ENCODE measurements at regions not wholly inside any gene's neighbourhood (a gene's known extent, or its start where the extent isn't known, plus 50 kb on each side); places are given as distances from the start of the nearest gene placed in this dataset.

- TF ChIP-seq CTCF (IDR thresholded peaks at IDR 0.05), result no peak
- peak; percentile 4 to 70 for DNase-seq (ENCODE audit: low spot score in 2 of 2)
- intact Hi-C loops (cut with DNase I; ENCODE audit: low total_unique reads), result no loop called here
- H3K4me3 ChIP-seq (ENCODE audit: low read depth, poor library complexity, severe bottlenecking), result no peak overlapping the region
- 82 to 88% methylated on average over 7 of the region's 7 CpGs for WGBS, 2 donors
Observed at GRCh38 chr3:139117883-139118760, 73.4 kb upstream of the PRR23C start.

- H3K4me3 ChIP-seq (ENCODE audit: low read depth, poor library complexity, severe bottlenecking), result no peak overlapping the region
- 94 to 96% methylated on average over 4 of the region's 4 CpGs for WGBS, 2 donors
- TF ChIP-seq POLR2A (IDR thresholded peaks at IDR 0.05), result no peak
- TF ChIP-seq CTCF (IDR thresholded peaks at IDR 0.05), result no peak
- no peak for DNase-seq (ENCODE audit: low spot score in 2 of 2)
- intact Hi-C loops (cut with DNase I; ENCODE audit: low total_unique reads), result no loop called here
Observed at GRCh38 chr3:139118835-139119234, 74.1 kb upstream of the PRR23C start.

- WGBS, 2 donors, result 100% methylated on average over 1 of the region's 1 CpG
- DNase-seq (ENCODE audit: low spot score in 2 of 2), result peak in 1 of 2 donors; percentile 14
- intact Hi-C loops (cut with DNase I; ENCODE audit: low total_unique reads), result no loop called here
Observed at GRCh38 chr3:139119331-139120025, 74.8 kb upstream of the PRR23C start.

GRCh38 chr3:139120086-139121056 is 75.7 kb upstream of the PRR23C start:
- TF ChIP-seq POLR2A (IDR thresholded peaks at IDR 0.05) (no peak), CTCF (IDR thresholded peaks at IDR 0.05) (no peak)
- intact Hi-C loops (cut with DNase I; ENCODE audit: low total_unique reads), result no loop called here
- no peak overlapping the region for H3K4me3 ChIP-seq (ENCODE audit: low read depth, poor library complexity, severe bottlenecking)
- WGBS, 2 donors, result 63 to 64% methylated on average over 9 of the region's 9 CpGs
- peak in 1 of 2 donors; percentile 45 for DNase-seq (ENCODE audit: low spot score in 2 of 2)

More at GRCh38 chr3:139119331-139120025, 74.8 kb upstream of the PRR23C start:
- TF ChIP-seq POLR2A (IDR thresholded peaks at IDR 0.05) (no peak), CTCF (IDR thresholded peaks at IDR 0.05) (no peak)
- no peak overlapping the region for H3K4me3 ChIP-seq (ENCODE audit: low read depth, poor library complexity, severe bottlenecking)

GRCh38 chr3:139121513-139122220 is 77.0 kb upstream of the PRR23C start:
- 36 to 43% methylated on average over 8 of the region's 8 CpGs for WGBS, 2 donors
- H3K4me3 ChIP-seq (ENCODE audit: low read depth, poor library complexity, severe bottlenecking), result no peak overlapping the region
- DNase-seq (ENCODE audit: low spot score in 2 of 2), result peak; percentile 29 to 84
- intact Hi-C loops (cut with DNase I; ENCODE audit: low total_unique reads), result no loop called here
- no peak for TF ChIP-seq POLR2A (IDR thresholded peaks at IDR 0.05)

Data from lower leg skin (tissue), 4 donors.